GM10266 (cell line): ENCODE measurements at regions not wholly inside any gene's neighbourhood (a gene's known extent, or its start where the extent isn't known, plus 50 kb on each side); places are given as distances from the start of the nearest gene placed in this dataset.
"Not testable (repeated sequence)": the region's sequence is repeated elsewhere in the genome, so short reads cannot be mapped to it uniquely, and the experiment has no call there.

Source experiments
- DNase-seq: peaks from one replicate; pipeline ENCODE4 v3.0.0; 2012; ENCODE audit errors: extremely low spot score
- TF ChIP-seq, protein P1 (sequence below): IDR thresholded peaks from 2 replicates; pipeline ENCODE4 v1.5.1; 2012; ENCODE audit warnings: mild to moderate bottlenecking, low read depth; ENCODE audit not compliant: control insufficient read depth, insufficient read depth; ENCODE audit errors: missing control alignments

DNA sequence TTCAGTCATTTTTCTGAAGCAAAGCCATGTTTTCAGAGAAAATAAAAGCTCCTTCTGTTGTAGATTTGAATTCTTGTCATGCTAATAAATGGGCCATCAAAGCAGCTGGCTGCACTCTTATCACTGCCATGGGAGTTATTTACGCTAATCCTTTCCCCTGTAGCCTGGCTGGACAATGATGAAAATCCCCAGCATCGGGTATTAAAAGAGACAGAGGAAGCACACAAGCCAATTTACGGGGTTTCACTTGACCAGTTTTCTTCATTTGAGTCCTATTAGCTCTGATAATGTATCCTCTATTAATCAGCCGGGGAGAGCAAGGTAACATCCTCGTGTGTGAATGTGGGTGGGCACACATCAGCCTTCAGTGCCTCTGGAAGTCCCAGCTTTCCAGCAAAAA, 470.2 kb upstream of the API5 start:
- DNase-seq = no peak
- TF ChIP-seq, protein P1, sequence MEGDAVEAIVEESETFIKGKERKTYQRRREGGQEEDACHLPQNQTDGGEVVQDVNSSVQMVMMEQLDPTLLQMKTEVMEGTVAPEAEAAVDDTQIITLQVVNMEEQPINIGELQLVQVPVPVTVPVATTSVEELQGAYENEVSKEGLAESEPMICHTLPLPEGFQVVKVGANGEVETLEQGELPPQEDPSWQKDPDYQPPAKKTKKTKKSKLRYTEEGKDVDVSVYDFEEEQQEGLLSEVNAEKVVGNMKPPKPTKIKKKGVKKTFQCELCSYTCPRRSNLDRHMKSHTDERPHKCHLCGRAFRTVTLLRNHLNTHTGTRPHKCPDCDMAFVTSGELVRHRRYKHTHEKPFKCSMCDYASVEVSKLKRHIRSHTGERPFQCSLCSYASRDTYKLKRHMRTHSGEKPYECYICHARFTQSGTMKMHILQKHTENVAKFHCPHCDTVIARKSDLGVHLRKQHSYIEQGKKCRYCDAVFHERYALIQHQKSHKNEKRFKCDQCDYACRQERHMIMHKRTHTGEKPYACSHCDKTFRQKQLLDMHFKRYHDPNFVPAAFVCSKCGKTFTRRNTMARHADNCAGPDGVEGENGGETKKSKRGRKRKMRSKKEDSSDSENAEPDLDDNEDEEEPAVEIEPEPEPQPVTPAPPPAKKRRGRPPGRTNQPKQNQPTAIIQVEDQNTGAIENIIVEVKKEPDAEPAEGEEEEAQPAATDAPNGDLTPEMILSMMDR = no peak

DNA sequence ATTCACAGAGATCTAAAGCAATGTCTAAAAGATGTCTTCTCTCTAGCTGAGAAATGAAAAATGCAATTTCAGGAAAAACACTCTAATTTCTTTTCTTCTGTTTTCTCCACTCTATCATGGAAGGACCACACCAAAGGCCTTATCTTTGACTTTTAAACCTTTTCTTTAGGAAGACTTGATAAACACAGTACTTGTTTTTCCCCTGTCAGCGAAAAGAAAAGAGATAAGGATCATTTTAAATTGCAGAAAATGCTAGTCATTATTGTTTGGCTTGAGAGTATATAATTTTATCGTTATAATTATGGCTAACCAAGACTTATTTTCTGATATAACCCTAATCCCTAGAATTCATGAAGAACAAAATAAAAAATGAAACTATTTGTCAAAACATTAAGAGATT, 462.4 kb upstream of the API5 start:
- TF ChIP-seq, protein P1 = no peak
- DNase-seq = no peak

GRCh38 chr11:42857344-42857743, 454.5 kb upstream of the API5 start:
- no peak for DNase-seq
- TF ChIP-seq, protein P1 = no peak

GRCh38 chr11:42870480-42870879, 441.3 kb upstream of the API5 start:
- DNase-seq = no peak
- TF ChIP-seq, protein P1 = no peak

- DNase-seq = not testable (repeated sequence)
These were observed 437.9 kb upstream of the API5 start for GRCh38 chr11:42873800-42874405.

- DNase-seq = not testable (repeated sequence)
These were observed 430.5 kb upstream of the API5 start for GRCh38 chr11:42881335-42881734.

GRCh38 chr11:42890773-42891172, 421.0 kb upstream of the API5 start:
- DNase-seq = no peak
- TF ChIP-seq, protein P1 = no peak

DNA sequence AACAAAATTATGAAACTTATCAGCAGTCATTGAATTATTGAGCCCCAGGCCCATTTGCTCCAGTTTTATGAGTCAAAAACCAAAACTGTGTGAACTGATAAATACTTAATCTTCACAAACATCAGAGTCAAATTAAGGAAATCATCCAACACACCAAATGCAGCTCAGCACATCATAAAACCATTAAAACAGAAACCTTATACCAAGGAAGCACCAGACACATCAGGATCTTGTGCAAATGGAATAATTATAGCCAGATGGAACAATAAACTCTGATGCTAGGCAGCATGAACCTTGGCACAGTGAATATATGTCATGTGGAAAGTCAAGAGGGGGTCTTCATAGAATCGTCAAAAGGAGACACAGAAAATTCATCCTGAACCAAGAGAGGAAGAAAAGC, 410.7 kb upstream of the API5 start:
- DNase-seq = no peak
- TF ChIP-seq, protein P1 = no peak
